Left lung (tissue), 4 donors: ENCODE measurements at regions not wholly inside any gene's neighbourhood (a gene's known extent, or its start where the extent isn't known, plus 50 kb on each side); places are given as distances from the start of the nearest gene placed in this dataset.

Experiments
- ATAC-seq: fragments of 200-7000 bp; cut with Tn5 transposase; one replicate; pipeline ENCODE4 v1.9.1; 2020; ENCODE audit warnings: moderate library complexity
- DNase-seq, 4 donors: peaks; one replicate each; pipeline ENCODE4 v3.0.0-alpha.2; 2013 to 2020
- H3K27ac ChIP-seq, 2 donors: fragments of 200-600 bp; sonication (generic) in 1 of 2; one replicate each; pipeline versions ENCODE4 v1.5.0 to v1.8.0; 2020 to 2021
- H3K27me3 ChIP-seq, 2 donors: fragments of 200-600 bp; sonication (generic) in 1 of 2; one replicate each; pipeline versions ENCODE4 v1.5.0 to v1.8.0; 2020 to 2021
- H3K36me3 ChIP-seq, 2 donors: fragments of 200-600 bp; sonication (generic) in 1 of 2; one replicate each; pipeline versions ENCODE4 v1.5.0 to v1.8.0; 2020 to 2021
- H3K4me1 ChIP-seq, 2 donors: fragments of 200-600 bp; one replicate each; pipeline ENCODE4 v1.8.0; 2021
- H3K4me3 ChIP-seq, 2 donors: fragments of 200-600 bp; sonication (generic) in 1 of 2; one replicate each; pipeline versions ENCODE4 v1.5.0 to v1.8.0; 2020 to 2021; ENCODE audit warnings: mild to moderate bottlenecking in 1 of 2
- H3K9me3 ChIP-seq, 2 donors: fragments of 200-600 bp; sonication (generic) in 1 of 2; one replicate each; pipeline versions ENCODE4 v1.5.0 to v1.8.0; 2020 to 2021
- intact Hi-C, 2 donors: fragments of 100-400 bp; cut with DNase I; formaldehyde crosslinking; loops; one replicate each; pipeline versions ENCODE4 v1.11.2 to v1.14.2; 2022
- TF ChIP-seq, protein P1 (sequence below), 2 donors: fragments of 200-600 bp; sonication (generic) in 1 of 2; IDR thresholded peaks; one replicate each; pipeline versions ENCODE4 v1.5.0 to v1.8.0; 2021; ENCODE audit warnings: antibody characterized with exemption in 2 of 2
- donor health status: DM: no; HTN: yes; CAD: no.
- donor health status: DM: no; HTN: no; CAD: no.

DNA sequence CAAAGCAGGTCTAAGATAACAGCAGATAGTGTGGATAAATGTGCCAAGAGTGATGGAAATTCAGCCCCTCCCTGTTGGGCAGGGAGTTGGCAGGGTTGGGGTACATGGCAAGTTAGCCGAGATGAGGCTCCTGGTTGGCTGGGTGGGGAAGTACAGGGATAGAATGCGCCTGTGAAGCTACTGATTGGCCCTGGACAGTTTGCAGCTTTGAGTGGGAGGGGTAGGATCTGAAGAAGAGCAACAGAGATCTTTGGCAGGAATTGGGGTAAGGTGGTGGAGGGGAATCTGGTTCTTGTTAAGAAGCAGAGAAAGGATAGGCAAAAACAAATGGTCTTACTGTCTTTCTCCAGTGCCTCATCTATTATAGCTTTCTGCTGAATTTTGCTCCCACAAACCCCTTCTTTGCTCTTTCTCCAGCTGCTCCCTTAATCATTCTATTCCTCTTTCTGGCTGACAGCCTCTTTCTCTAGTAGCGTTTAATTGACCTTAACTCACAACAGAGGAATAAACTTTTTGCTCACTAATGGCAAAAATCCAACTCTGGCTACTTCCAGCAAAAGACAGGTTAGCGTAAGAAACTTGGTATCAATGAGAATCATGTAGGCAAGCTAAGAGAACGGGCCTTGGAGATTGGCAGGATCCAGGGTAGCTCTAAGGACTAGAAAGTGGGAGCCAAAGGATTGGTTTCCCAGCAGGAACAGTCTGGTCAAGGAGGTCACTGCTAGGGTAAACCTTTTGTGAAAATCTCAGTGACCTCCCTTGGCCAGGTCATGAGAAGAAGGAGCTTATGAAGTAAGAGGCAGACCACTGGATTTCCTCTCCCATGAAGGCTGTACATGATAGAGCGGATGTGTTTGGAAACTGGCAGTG, 86.3 kb upstream of the CARMIL1 start:
- TF ChIP-seq, protein P1, sequence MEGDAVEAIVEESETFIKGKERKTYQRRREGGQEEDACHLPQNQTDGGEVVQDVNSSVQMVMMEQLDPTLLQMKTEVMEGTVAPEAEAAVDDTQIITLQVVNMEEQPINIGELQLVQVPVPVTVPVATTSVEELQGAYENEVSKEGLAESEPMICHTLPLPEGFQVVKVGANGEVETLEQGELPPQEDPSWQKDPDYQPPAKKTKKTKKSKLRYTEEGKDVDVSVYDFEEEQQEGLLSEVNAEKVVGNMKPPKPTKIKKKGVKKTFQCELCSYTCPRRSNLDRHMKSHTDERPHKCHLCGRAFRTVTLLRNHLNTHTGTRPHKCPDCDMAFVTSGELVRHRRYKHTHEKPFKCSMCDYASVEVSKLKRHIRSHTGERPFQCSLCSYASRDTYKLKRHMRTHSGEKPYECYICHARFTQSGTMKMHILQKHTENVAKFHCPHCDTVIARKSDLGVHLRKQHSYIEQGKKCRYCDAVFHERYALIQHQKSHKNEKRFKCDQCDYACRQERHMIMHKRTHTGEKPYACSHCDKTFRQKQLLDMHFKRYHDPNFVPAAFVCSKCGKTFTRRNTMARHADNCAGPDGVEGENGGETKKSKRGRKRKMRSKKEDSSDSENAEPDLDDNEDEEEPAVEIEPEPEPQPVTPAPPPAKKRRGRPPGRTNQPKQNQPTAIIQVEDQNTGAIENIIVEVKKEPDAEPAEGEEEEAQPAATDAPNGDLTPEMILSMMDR (IDR thresholded peaks at IDR 0.05), result no peak
- no peak for DNase-seq
- Histone ChIP-seq H3K4me1 (peaks cover 0 to 11% of the 10 kb centered on the region in 2 donors), H3K9me3 (no peaks in the 10 kb centered on the region), H3K27me3 (no peaks in the 10 kb centered on the region), H3K4me3 (no peak overlapping the region), H3K36me3 (no peaks in the 10 kb centered on the region), H3K27ac (peak overlapping the region; percentile 20 to 71)
- intact Hi-C loops, result no loop called here
- peak; percentile 30 for ATAC-seq

DNA sequence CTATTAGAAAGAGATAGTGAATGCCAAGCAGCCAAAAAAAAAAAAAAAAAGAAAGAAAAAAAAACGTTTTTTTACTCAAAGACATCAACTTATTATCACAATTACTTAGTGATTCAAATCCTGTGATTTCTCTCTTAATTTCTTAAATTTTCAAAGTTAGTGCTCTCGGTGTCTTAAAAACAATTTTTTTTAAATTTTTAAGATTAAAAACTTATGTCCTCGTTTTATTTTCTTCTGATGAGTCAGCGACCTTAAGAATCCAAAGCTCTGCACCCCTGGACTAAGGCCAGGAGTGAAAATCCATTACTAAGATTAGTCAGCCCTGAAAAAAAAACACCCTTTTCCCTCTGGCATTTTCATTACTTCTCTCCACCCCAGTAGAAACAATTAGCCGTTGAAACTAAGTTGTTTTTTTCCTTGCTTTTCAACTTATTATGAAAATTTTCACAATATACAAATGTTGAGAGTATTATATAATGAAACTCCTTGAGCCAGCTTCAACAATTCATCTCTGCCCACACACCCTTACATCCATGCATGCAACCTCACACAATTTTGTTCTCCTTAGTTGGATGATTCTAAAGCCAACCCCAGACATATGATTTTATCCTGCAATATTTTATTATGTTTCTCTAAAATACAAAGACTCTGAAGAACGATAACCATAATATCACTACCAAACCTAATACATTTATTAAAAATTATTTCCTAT, 85.6 kb upstream of the CARMIL1 start:
- intact Hi-C loops, result no loop called here
- peak overlapping the region; percentile 1 to 71 for H3K27ac ChIP-seq

DNA sequence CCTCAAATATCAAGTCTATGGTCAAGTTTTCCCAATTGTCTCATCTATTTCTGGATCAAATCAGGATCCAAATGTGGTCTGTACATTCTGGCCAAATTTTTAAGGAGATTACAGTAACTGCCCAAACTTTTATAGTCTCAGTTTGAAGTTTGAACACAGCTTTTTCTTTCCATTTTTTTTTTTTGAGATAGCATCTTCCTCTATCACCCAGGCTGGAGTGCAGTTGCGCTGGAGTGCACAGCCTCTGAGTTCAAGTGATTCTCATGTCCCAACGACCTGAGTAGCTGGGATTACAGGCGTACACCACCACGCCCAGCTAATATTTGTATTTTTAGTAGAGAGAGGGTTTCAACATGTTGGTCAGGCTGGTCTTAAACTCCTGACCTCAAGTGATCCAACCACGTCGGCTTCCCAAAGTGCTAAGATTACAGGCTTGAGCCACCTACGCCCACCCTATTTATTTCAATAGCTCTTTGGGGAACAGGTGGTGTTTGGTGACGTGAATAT, 84.9 kb upstream of the CARMIL1 start:
- peak; percentile 80 for ATAC-seq
- H3K9me3 ChIP-seq, result no peaks in the 10 kb centered on the region
- peak overlapping the region; percentile 1 to 71 for H3K27ac ChIP-seq
- TF ChIP-seq, protein P1 (IDR thresholded peaks at IDR 0.05), result no peak
- peaks cover 0 to 11% of the 10 kb centered on the region in 2 donors for H3K4me1 ChIP-seq
- peak in 1 of 4 donors; percentile 58 for DNase-seq
- no peaks in the 10 kb centered on the region for H3K27me3 ChIP-seq
- H3K4me3 ChIP-seq, result no peak overlapping the region
- H3K36me3 ChIP-seq, result no peaks in the 10 kb centered on the region
- intact Hi-C loops, result no loop called here

More for the DNA sequence above, 85.6 kb upstream of the CARMIL1 start:
- Histone ChIP-seq H3K27me3 (no peaks in the 10 kb centered on the region), H3K4me3 (no peak overlapping the region), H3K9me3 (no peaks in the 10 kb centered on the region), H3K4me1 (peaks cover 0 to 11% of the 10 kb centered on the region in 2 donors), H3K36me3 (no peaks in the 10 kb centered on the region)
- TF ChIP-seq, protein P1 (IDR thresholded peaks at IDR 0.05), result no peak
- ATAC-seq, result peak; percentile 65
- DNase-seq, result no peak

DNA sequence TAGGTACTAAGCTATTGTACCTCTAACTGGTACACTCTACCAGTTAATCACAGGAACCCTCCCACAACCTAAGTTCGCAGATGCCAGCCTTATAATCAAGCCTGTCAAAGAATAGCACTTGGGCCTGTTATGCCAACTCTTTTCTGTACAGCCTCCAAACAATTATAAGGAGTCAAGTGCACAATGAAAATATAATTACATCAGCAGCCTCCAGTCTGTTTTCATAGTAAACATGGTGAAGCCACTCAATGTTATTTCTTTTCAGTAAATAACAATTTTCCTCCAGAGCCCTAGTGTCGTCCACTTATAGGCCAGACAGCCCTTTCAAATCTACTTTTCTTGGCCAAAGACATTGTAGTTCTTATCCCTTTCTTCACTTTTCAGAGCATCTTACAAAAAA, 82.7 kb upstream of the CARMIL1 start:
- no peak overlapping the region for H3K27ac ChIP-seq
- H3K9me3 ChIP-seq, result no peaks in the 10 kb centered on the region
- no peak overlapping the region for H3K4me3 ChIP-seq
- no peaks in the 10 kb centered on the region for H3K27me3 ChIP-seq
- ATAC-seq, result peak; percentile 46
- DNase-seq, result no peak
- H3K4me1 ChIP-seq, result peaks cover 0 to 11% of the 10 kb centered on the region in 2 donors
- H3K36me3 ChIP-seq, result no peaks in the 10 kb centered on the region
- TF ChIP-seq, protein P1 (IDR thresholded peaks at IDR 0.05), result no peak
- intact Hi-C loops, result no loop called here

DNA sequence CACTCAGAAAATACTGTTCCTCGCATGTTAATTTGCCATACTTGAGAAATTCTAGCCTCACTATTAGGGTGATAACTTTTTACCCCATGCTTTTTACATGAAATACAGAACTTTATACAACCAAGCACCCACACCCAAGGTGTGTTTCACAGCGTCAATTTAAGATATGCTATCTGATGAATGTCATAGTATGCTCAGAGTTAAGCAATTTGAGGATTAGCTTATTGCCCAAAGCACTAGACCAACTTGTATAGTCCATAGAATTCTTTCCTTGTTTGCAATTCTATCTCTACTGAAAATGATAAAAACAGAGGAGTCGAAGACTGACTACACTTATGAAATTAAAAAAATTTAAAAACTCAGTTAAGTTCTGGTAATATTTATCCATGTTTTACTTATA, 82.1 kb upstream of the CARMIL1 start:
- Histone ChIP-seq H3K4me1 (peaks cover 0 to 11% of the 10 kb centered on the region in 2 donors), H3K4me3 (no peak overlapping the region), H3K27ac (no peak overlapping the region), H3K36me3 (no peaks in the 10 kb centered on the region), H3K27me3 (no peaks in the 10 kb centered on the region), H3K9me3 (no peaks in the 10 kb centered on the region)
- DNase-seq (no peak), ATAC-seq (no peak)
- intact Hi-C loops, result no loop called here
- TF ChIP-seq, protein P1 (IDR thresholded peaks at IDR 0.05), result no peak
